T-cell (primary cell): ENCODE measurements at regions not wholly inside any gene's neighbourhood (a gene's known extent, or its start where the extent isn't known, plus 50 kb on each side); places are given as distances from the start of the nearest gene placed in this dataset.
"Not testable (repeated sequence)": the region's sequence is repeated elsewhere in the genome, so short reads cannot be mapped to it uniquely, and the experiment has no call there.

ENCODE experiments used
- ATAC-seq, 4 experiments: fragments of 200-7000 bp in 3 of 4; fragments of 150-1000 bp in 1 of 4; cut with Tn5 transposase; replicated peaks in 1 of 4; 1 replicate in 3 of 4; 2 replicates in 1 of 4; pipeline ENCODE4 v1.10.0; 2021; ENCODE audit warnings: moderate library complexity in 3 of 4, mild to moderate bottlenecking in 2 of 4, moderate number of reproducible peaks in 1 of 4
- CTCF ChIA-PET, 2 donors: fragments of 300-600 bp; sonication (Branson Sonifier 250); formaldehyde crosslinking; loops; one replicate each; lab custom pipeline; 2022; ENCODE audit warnings: antibody characterized with exemption in 2 of 2; lab: Charles Lee
- POLR2A ChIA-PET, 2 donors: fragments of 300-600 bp; sonication (Branson Sonifier 250); formaldehyde crosslinking; loops; one replicate each; lab custom pipeline; 2022; ENCODE audit warnings: antibody characterized with exemption in 2 of 2; lab: Charles Lee
- DNase-seq, 35 experiments: peaks; one replicate each; pipeline versions ENCODE4 v3.0.0 to v3.0.0-alpha.2; 2013 to 2023
- H3K27ac ChIP-seq: one replicate; pipeline ENCODE4 v1.5.1; 2013; ENCODE audit warnings: low read length
- H3K27me3 ChIP-seq, 2 experiments: replicated peaks in 1 of 2; 1 replicate in 1 of 2; 2 replicates in 1 of 2; pipeline versions ENCODE4 v1.6.1 to v1.7.0; 2013; ENCODE audit warnings: low read length in 1 of 2, mixed read lengths in 1 of 2; ENCODE audit not compliant: control insufficient read depth in 2 of 2, insufficient read depth in 2 of 2; ENCODE audit errors: extremely low read depth in 1 of 2
- H3K36me3 ChIP-seq, 2 donors: 1 replicate in 1 of 2; 2 replicates in 1 of 2; pipeline versions ENCODE4 v1.6.1 to v1.7.0; 2013; ENCODE audit warnings: low read length in 1 of 2; ENCODE audit not compliant: control insufficient read depth in 2 of 2, insufficient read depth in 1 of 2; ENCODE audit errors: extremely low read depth in 1 of 2
- H3K4me1 ChIP-seq, 2 experiments: 1 replicate in 1 of 2; 2 replicates in 1 of 2; pipeline versions ENCODE4 v1.6.1 to v1.7.0; 2013; ENCODE audit warnings: low read length in 2 of 2, mixed read lengths in 1 of 2; ENCODE audit not compliant: insufficient read depth in 2 of 2, control insufficient read depth in 1 of 2; ENCODE audit errors: extremely low read depth in 1 of 2
- H3K4me3 ChIP-seq, 2 donors: 1 replicate in 1 of 2; 2 replicates in 1 of 2; pipeline versions ENCODE4 v1.5.1 to v1.7.0; 2013; ENCODE audit warnings: mild to moderate bottlenecking in 2 of 2, low read length in 1 of 2, moderate library complexity in 1 of 2; ENCODE audit not compliant: control insufficient read depth in 1 of 2; ENCODE audit errors: extremely low read depth in 1 of 2
- H3K9me3 ChIP-seq: 2 replicates; pipeline ENCODE4 v1.7.0; 2013
- H3K27ac Mint-ChIP-seq, 2 donors: one replicate each; pipeline ENCODE4 v1.8.0; 2020 to 2021; ENCODE audit warnings: mild to moderate bottlenecking in 2 of 2, mixed read lengths in 2 of 2
- H3K27me3 Mint-ChIP-seq, 2 donors: one replicate each; pipeline ENCODE4 v1.8.0; 2021 to 2022; ENCODE audit warnings: mixed read lengths in 2 of 2
- H3K36me3 Mint-ChIP-seq: one replicate; pipeline ENCODE4 v1.8.0; 2021; ENCODE audit warnings: mixed read lengths
- H3K4me1 Mint-ChIP-seq, 3 donors: one replicate each; pipeline ENCODE4 v1.8.0; 2020 to 2022; ENCODE audit warnings: mixed read lengths in 3 of 3, mild to moderate bottlenecking in 1 of 3
- H3K4me3 Mint-ChIP-seq, 3 donors: one replicate each; pipeline ENCODE4 v1.8.0; 2020 to 2022; ENCODE audit warnings: mild to moderate bottlenecking in 3 of 3, mixed read lengths in 3 of 3, moderate library complexity in 3 of 3
- H3K9me3 Mint-ChIP-seq, 3 donors: one replicate each; pipeline ENCODE4 v1.8.0; 2020 to 2022; ENCODE audit warnings: mixed read lengths in 3 of 3
- WGBS: methylation state at CpG from one replicate; pipeline ENCODE4 v1.1.5; 2013; ENCODE audit warnings: missing lambda C conversion rate; ENCODE audit not compliant: insufficient coverage; 5-methylcytosine and 5-hydroxymethylcytosine counted together

DNA sequence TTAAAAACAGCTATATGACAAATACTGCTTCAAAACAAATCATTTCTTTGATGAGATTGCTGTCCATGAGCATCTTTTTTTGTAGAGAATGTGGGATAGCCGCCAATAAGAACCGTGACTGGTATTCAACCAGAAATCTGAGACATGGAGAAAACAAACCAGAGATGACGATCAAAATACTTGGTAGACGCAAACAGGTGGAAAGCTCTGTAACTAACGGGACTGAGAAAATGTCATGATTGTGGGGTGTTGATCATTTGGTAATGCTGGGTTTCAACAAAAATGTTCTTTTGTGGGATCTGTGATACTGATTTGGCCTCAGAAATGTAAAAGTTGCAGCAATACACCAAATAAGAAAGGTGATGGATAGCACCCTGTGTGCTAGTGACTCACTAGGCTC is 364.8 kb downstream of the NYAP2 start:
- 88% methylated on average over 4 of the region's 5 CpGs for WGBS
- no peaks in the 10 kb centered on the region for H3K4me1 Mint-ChIP-seq
- ChIA-PET CTCF (no interaction called here), POLR2A (no interaction called here)
- no peak overlapping the region for H3K4me3 Mint-ChIP-seq
- no peak overlapping the region for H3K4me3 ChIP-seq
- H3K9me3 Mint-ChIP-seq: no peaks in the 10 kb centered on the region
- no peak overlapping the region for H3K27ac Mint-ChIP-seq
- H3K4me1 ChIP-seq: no peaks in the 10 kb centered on the region
- H3K36me3 ChIP-seq: no peaks in the 10 kb centered on the region
- no peaks in the 10 kb centered on the region for H3K9me3 ChIP-seq
- H3K27me3 ChIP-seq: no peaks in the 10 kb centered on the region
- no peaks in the 10 kb centered on the region for H3K36me3 Mint-ChIP-seq
- H3K27ac ChIP-seq: no peak overlapping the region
- no peaks in the 10 kb centered on the region for H3K27me3 Mint-ChIP-seq
- DNase-seq (no peak), ATAC-seq (no peak)

DNA sequence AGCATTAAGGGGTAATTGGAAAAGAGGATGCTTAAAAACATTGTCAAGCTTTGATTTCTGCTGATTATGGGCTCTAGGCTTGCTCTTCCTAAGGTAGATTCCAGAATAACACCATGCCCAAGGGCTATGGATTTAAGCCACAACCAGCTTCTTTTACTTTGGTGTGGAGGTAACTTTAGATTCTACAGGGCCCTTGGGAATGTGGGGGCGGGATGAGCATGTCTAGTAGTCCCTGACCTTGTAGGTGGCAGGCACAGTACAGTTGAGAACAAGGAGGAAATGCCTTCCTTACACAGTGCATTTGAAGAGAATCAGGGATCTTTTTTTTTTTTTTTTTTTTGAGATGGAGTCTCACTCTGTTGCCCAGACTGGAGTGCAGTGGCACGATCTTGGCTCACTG is 364.2 kb downstream of the NYAP2 start:
- no peaks in the 10 kb centered on the region for H3K4me1 ChIP-seq
- DNase-seq: no peak
- ChIA-PET POLR2A (no interaction called here), CTCF (no interaction called here)
- 80% methylated on average over 1 of the region's 2 CpGs for WGBS
- no peak overlapping the region for H3K27ac ChIP-seq
- no peaks in the 10 kb centered on the region for H3K27me3 Mint-ChIP-seq
- no peaks in the 10 kb centered on the region for H3K36me3 Mint-ChIP-seq
- H3K27ac Mint-ChIP-seq: no peak overlapping the region
- H3K9me3 ChIP-seq: no peaks in the 10 kb centered on the region
- no peaks in the 10 kb centered on the region for H3K36me3 ChIP-seq
- H3K9me3 Mint-ChIP-seq: no peaks in the 10 kb centered on the region
- ATAC-seq: no peak
- no peaks in the 10 kb centered on the region for H3K4me1 Mint-ChIP-seq
- no peak overlapping the region for H3K4me3 ChIP-seq
- H3K4me3 Mint-ChIP-seq: no peak overlapping the region
- no peaks in the 10 kb centered on the region for H3K27me3 ChIP-seq

DNA sequence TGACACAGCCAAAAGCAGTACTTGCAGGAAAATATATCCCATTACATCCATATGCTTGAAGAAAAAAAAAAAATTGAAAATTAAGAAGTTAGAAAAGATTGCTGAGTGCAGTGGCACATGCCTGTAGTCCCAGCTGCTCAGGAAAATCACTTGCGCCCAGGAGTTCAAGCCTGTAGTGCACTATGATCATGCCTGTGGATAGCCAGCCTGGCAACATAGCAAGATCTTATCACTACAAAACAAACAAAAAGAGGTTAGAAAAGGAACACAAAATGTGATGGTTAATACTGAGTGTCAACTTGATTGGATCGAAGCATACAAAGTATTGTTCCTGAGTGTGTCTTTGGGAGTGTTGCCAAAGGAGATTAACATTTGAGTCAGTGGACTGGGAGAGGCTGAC is 361.9 kb downstream of the NYAP2 start:
- Mint-ChIP-seq H3K27me3 (no peaks in the 10 kb centered on the region), H3K9me3 (no peaks in the 10 kb centered on the region), H3K27ac (no peak overlapping the region), H3K4me1 (no peaks in the 10 kb centered on the region), H3K4me3 (no peak overlapping the region), H3K36me3 (no peaks in the 10 kb centered on the region)
- Histone ChIP-seq H3K36me3 (no peaks in the 10 kb centered on the region), H3K4me1 (no peaks in the 10 kb centered on the region), H3K27ac (no peak overlapping the region), H3K9me3 (no peaks in the 10 kb centered on the region), H3K27me3 (no peaks in the 10 kb centered on the region), H3K4me3 (no peak overlapping the region)
- 60% methylated on average over 1 of the region's 2 CpGs for WGBS
- POLR2A ChIA-PET: no interaction called here
- ATAC-seq (no peak), DNase-seq (no peak)
- CTCF ChIA-PET: no interaction called here

DNA sequence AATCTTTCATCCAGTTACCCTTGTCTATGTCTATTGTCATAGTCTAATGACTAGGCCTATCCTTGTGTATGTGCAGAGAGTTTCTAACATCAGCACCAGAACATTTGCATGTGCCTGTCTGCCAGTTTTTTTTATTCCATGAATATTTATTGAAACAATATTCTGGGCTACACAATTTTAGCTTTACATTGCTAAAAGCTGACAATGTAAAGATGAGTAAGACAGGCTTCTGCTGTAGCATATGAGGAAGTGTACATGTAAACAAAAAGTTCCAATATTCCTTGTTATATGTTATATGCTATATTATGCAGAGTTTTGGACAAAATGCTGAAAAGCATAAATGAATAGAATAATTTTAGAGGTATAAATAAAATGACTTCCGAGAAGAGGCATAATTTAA is 357.7 kb downstream of the NYAP2 start:
- Mint-ChIP-seq H3K9me3 (no peaks in the 10 kb centered on the region), H3K36me3 (no peaks in the 10 kb centered on the region), H3K4me1 (no peaks in the 10 kb centered on the region), H3K4me3 (no peak overlapping the region), H3K27me3 (no peaks in the 10 kb centered on the region), H3K27ac (no peak overlapping the region)
- Histone ChIP-seq H3K9me3 (no peaks in the 10 kb centered on the region), H3K27me3 (no peaks in the 10 kb centered on the region), H3K4me1 (no peaks in the 10 kb centered on the region), H3K27ac (no peak overlapping the region), H3K4me3 (no peak overlapping the region), H3K36me3 (no peaks in the 10 kb centered on the region)
- ATAC-seq (no peak), DNase-seq (no peak)
- 100% methylated on average over 1 of the region's 1 CpG for WGBS
- POLR2A ChIA-PET: no interaction called here
- CTCF ChIA-PET: no interaction called here

DNA sequence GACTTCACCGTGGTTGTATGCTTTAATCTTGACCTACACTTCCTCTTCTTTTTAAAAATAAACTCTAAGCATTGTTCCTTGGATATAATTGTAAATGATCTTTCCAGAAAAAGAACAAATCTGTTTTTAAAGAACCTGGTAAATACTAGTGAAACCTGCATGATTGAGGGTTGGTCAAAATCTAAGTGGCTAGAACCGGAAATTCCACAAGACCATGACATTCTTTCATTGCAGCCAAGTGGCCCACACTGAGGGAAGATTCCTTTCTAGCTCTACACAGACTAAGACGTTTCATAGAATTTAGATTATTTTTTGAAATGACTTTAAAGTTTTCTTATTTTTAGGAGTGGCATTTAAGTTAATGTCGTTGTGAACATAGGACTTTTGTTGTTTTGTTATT is 356.7 kb downstream of the NYAP2 start:
- no peak for ATAC-seq
- WGBS: no CpG with 5 or more reads among the region's 4 CpGs
- Histone ChIP-seq H3K36me3 (no peaks in the 10 kb centered on the region), H3K9me3 (no peaks in the 10 kb centered on the region), H3K4me3 (no peak overlapping the region), H3K4me1 (no peaks in the 10 kb centered on the region), H3K27me3 (no peaks in the 10 kb centered on the region), H3K27ac (no peak overlapping the region)
- Mint-ChIP-seq H3K27me3 (no peaks in the 10 kb centered on the region), H3K36me3 (no peaks in the 10 kb centered on the region), H3K4me3 (no peak overlapping the region), H3K27ac (no peak overlapping the region), H3K4me1 (no peaks in the 10 kb centered on the region), H3K9me3 (no peaks in the 10 kb centered on the region)
- CTCF ChIA-PET: no interaction called here
- DNase-seq: no peak
- POLR2A ChIA-PET: no interaction called here

DNA sequence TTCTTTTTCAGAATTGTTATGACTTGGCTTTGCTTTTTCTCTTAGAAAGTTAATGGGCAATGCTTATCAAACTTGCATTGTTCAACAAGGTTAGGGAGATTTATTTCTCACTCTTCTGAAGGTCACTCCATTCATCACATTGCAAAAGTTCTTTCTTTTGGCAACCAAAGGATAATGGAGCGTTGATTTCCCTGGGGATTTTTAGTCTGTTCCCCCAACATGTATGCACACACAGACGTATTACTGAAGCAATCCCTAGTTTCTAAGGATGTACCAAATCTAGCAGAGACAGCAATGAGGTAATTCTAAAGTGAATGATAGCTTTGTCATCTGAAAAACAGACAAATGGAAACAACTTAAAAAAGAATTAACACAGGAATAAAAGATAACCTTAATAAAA is 349.1 kb downstream of the NYAP2 start:
- Mint-ChIP-seq H3K4me3 (no peak overlapping the region), H3K4me1 (no peaks in the 10 kb centered on the region), H3K36me3 (no peaks in the 10 kb centered on the region), H3K9me3 (peaks cover 0 to 3% (median 3%) of the 10 kb centered on the region in 3 donors), H3K27me3 (no peaks in the 10 kb centered on the region), H3K27ac (no peak overlapping the region)
- no peak overlapping the region for H3K27ac ChIP-seq
- CTCF ChIA-PET: no interaction called here
- no peaks in the 10 kb centered on the region for H3K36me3 ChIP-seq
- no peaks in the 10 kb centered on the region for H3K27me3 ChIP-seq
- no peak for DNase-seq
- no peaks in the 10 kb centered on the region for H3K9me3 ChIP-seq
- no peak for ATAC-seq
- no peak overlapping the region for H3K4me3 ChIP-seq
- POLR2A ChIA-PET: no interaction called here
- WGBS: no CpG with 5 or more reads among the region's 2 CpGs
- no peaks in the 10 kb centered on the region for H3K4me1 ChIP-seq

DNA sequence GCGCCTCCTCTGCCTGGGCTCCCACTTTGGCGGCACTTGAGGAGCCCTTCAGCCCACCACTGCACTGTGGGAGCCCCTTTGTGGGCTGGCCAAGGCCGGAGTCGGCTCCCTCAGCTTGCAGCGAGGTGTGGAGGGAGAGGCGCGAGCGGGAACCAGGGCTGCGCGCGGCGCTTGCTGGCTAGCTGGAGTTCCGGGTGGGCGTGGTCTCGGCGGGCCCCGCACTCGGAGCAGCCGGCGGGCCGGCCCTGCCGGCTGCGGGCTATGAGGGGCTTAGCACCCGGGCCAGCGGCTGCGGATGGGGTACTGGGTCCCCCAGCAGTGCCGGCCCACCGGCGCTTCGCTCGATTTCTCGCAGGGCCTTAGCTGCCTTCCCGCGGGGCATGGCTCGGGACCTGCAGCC is 344.5 kb downstream of the NYAP2 start:
- H3K9me3 Mint-ChIP-seq, CTCF ChIA-PET, POLR2A ChIA-PET, H3K4me1 ChIP-seq, H3K4me3 Mint-ChIP-seq, H3K27me3 ChIP-seq, H3K36me3 Mint-ChIP-seq, H3K9me3 ChIP-seq, H3K36me3 ChIP-seq, H3K27me3 Mint-ChIP-seq, DNase-seq, H3K27ac ChIP-seq, H3K27ac Mint-ChIP-seq, H3K4me3 ChIP-seq, H3K4me1 Mint-ChIP-seq, ATAC-seq: not testable (repeated sequence)
- 96% methylated on average over 33 of the region's 35 CpGs for WGBS
